ENCODE measurements at regions not wholly inside any gene's neighbourhood (a gene's known extent, or its start where the extent isn't known, plus 50 kb on each side); places are given as distances from the start of the nearest gene placed in this dataset.
"Not testable (repeated sequence)": the region's sequence is repeated elsewhere in the genome, so short reads cannot be mapped to it uniquely, and the experiment has no call there.

- Histone ChIP-seq H3K36me3 (no peaks in the 10 kb centered on the region), H3K27ac (no peak overlapping the region), H3K27me3 (no peaks in the 10 kb centered on the region), H3K4me3 (no peak overlapping the region), H3K9me3 (no peaks in the 10 kb centered on the region), H3K4me1 (no peaks in the 10 kb centered on the region)
- DNase-seq (ENCODE audit: extremely low spot score in 2 of 2), result no peak
- TF ChIP-seq POLR2AphosphoS5 (IDR thresholded peaks at IDR 0.05; ENCODE audit: insufficient read depth in 1 of 2, low read depth in 1 of 2) (no peak), CTCF (IDR thresholded peaks at IDR 0.05) (no peak), POLR2A (IDR thresholded peaks at IDR 0.05) (no peak)
- intact Hi-C loops (cut with DNase I), result no loop called here
Measured at GRCh38 chr3:24565053-24565452, 70.4 kb upstream of the THRB start.

- no peak for DNase-seq (ENCODE audit: extremely low spot score in 2 of 2)
- H3K4me1 ChIP-seq, result no peaks in the 10 kb centered on the region
- H3K4me3 ChIP-seq, result no peak overlapping the region
- no peaks in the 10 kb centered on the region for H3K27me3 ChIP-seq
- no peaks in the 10 kb centered on the region for H3K36me3 ChIP-seq
- intact Hi-C loops (cut with DNase I), result no loop called here
- TF ChIP-seq POLR2A (IDR thresholded peaks at IDR 0.05) (no peak), CTCF (IDR thresholded peaks at IDR 0.05) (no peak), POLR2AphosphoS5 (IDR thresholded peaks at IDR 0.05; ENCODE audit: insufficient read depth in 1 of 2, low read depth in 1 of 2) (no peak)
- H3K9me3 ChIP-seq, result no peaks in the 10 kb centered on the region
- no peak overlapping the region for H3K27ac ChIP-seq
Measured at GRCh38 chr3:24565656-24566055, 71.0 kb upstream of the THRB start.

- H3K4me1 ChIP-seq, result no peaks in the 10 kb centered on the region
- H3K27ac ChIP-seq, result no peak overlapping the region
- no peak overlapping the region for H3K4me3 ChIP-seq
- no peaks in the 10 kb centered on the region for H3K9me3 ChIP-seq
- TF ChIP-seq POLR2A (IDR thresholded peaks at IDR 0.05), result no peak
- no peak for TF ChIP-seq POLR2AphosphoS5 (IDR thresholded peaks at IDR 0.05; ENCODE audit: insufficient read depth in 1 of 2, low read depth in 1 of 2)
- no peak for TF ChIP-seq CTCF (IDR thresholded peaks at IDR 0.05)
- no peaks in the 10 kb centered on the region for H3K27me3 ChIP-seq
- intact Hi-C loops (cut with DNase I), result no loop called here
- no peak for DNase-seq (ENCODE audit: extremely low spot score in 2 of 2)
- no peaks in the 10 kb centered on the region for H3K36me3 ChIP-seq
Measured at GRCh38 chr3:24566927-24567326, 72.3 kb upstream of the THRB start.

GRCh38 chr3:24572409-24572808 is 77.8 kb upstream of the THRB start:
- H3K27me3 ChIP-seq; intact Hi-C loops (cut with DNase I); DNase-seq (ENCODE audit: extremely low spot score in 2 of 2); H3K4me3 ChIP-seq; H3K9me3 ChIP-seq; H3K36me3 ChIP-seq; H3K27ac ChIP-seq; H3K4me1 ChIP-seq: not testable (repeated sequence)

- no peaks in the 10 kb centered on the region for H3K4me1 ChIP-seq
- intact Hi-C loops (cut with DNase I), result no loop called here
- H3K27ac ChIP-seq, result no peak overlapping the region
- DNase-seq (ENCODE audit: extremely low spot score in 2 of 2), result no peak
- H3K9me3 ChIP-seq, result no peaks in the 10 kb centered on the region
- TF ChIP-seq POLR2AphosphoS5 (IDR thresholded peaks at IDR 0.05; ENCODE audit: insufficient read depth in 1 of 2, low read depth in 1 of 2) (no peak), POLR2A (IDR thresholded peaks at IDR 0.05) (no peak), CTCF (IDR thresholded peaks at IDR 0.05) (no peak)
- H3K4me3 ChIP-seq, result no peak overlapping the region
- no peaks in the 10 kb centered on the region for H3K27me3 ChIP-seq
- H3K36me3 ChIP-seq, result no peaks in the 10 kb centered on the region
Measured at GRCh38 chr3:24573576-24573975, 78.9 kb upstream of the THRB start.

- H3K9me3 ChIP-seq, result no peaks in the 10 kb centered on the region
- no peak overlapping the region for H3K27ac ChIP-seq
- no peak for DNase-seq (ENCODE audit: extremely low spot score in 2 of 2)
- H3K27me3 ChIP-seq, result no peaks in the 10 kb centered on the region
- intact Hi-C loops (cut with DNase I), result no loop called here
- H3K36me3 ChIP-seq, result no peaks in the 10 kb centered on the region
- TF ChIP-seq POLR2A (IDR thresholded peaks at IDR 0.05) (no peak), POLR2AphosphoS5 (IDR thresholded peaks at IDR 0.05; ENCODE audit: insufficient read depth in 1 of 2, low read depth in 1 of 2) (no peak), CTCF (IDR thresholded peaks at IDR 0.05) (no peak)
- H3K4me3 ChIP-seq, result no peak overlapping the region
- no peaks in the 10 kb centered on the region for H3K4me1 ChIP-seq
Measured at GRCh38 chr3:24578324-24578723, 83.7 kb upstream of the THRB start.
